ENCODE measurements at regions not wholly inside any gene's neighbourhood (a gene's known extent, or its start where the extent isn't known, plus 50 kb on each side); places are given as distances from the start of the nearest gene placed in this dataset.

- no peak for TF ChIP-seq CTCF (IDR thresholded peaks at IDR 0.05)
- DNase-seq (ENCODE audit: low spot score): no peak
- no peaks in the 10 kb centered on the region for H3K4me1 ChIP-seq (ENCODE audit: control insufficient read depth in 1 of 2, low read depth in 2 of 2)
- no peaks in the 10 kb centered on the region for H3K36me3 ChIP-seq
- H3K4me3 ChIP-seq: no peak overlapping the region
- no peak for ATAC-seq (ENCODE audit: insufficient number of reproducible peaks, low FRiP score, low read depth)
- no peaks in the 10 kb centered on the region for H3K27me3 ChIP-seq (replicated peaks; ENCODE audit: insufficient read depth)
- no peak overlapping the region for H3K27ac ChIP-seq
- H3K9me3 ChIP-seq: no peaks in the 10 kb centered on the region
These were observed 82.5 kb upstream of the CLMN start for GRCh38 chr14:95402176-95402575.

- no peak overlapping the region for H3K27ac ChIP-seq
These were observed 79.2 kb upstream of the CLMN start for GRCh38 chr14:95398630-95399547.

GRCh38 chr14:95397325-95397724 is 77.6 kb upstream of the CLMN start:
- no peak overlapping the region for H3K27ac ChIP-seq
- no peaks in the 10 kb centered on the region for H3K36me3 ChIP-seq
- ATAC-seq (ENCODE audit: insufficient number of reproducible peaks, low FRiP score, low read depth) (no peak), DNase-seq (ENCODE audit: low spot score) (no peak)
- no peaks in the 10 kb centered on the region for H3K4me1 ChIP-seq (ENCODE audit: control insufficient read depth in 1 of 2, low read depth in 2 of 2)
- H3K9me3 ChIP-seq: no peaks in the 10 kb centered on the region
- TF ChIP-seq CTCF (IDR thresholded peaks at IDR 0.05): no peak
- H3K4me3 ChIP-seq: no peak overlapping the region
- H3K27me3 ChIP-seq (replicated peaks; ENCODE audit: insufficient read depth): no peaks in the 10 kb centered on the region

More at GRCh38 chr14:95398630-95399547, 79.2 kb upstream of the CLMN start:
- ATAC-seq (ENCODE audit: insufficient number of reproducible peaks, low FRiP score, low read depth) (no peak), DNase-seq (ENCODE audit: low spot score) (no peak)
- Histone ChIP-seq H3K4me1 (ENCODE audit: control insufficient read depth in 1 of 2, low read depth in 2 of 2) (no peaks in the 10 kb centered on the region), H3K36me3 (no peaks in the 10 kb centered on the region), H3K4me3 (no peak overlapping the region), H3K9me3 (no peaks in the 10 kb centered on the region), H3K27me3 (replicated peaks; ENCODE audit: insufficient read depth) (no peaks in the 10 kb centered on the region)
- TF ChIP-seq CTCF (IDR thresholded peaks at IDR 0.05): no peak

GRCh38 chr14:95396221-95396620 is 76.5 kb upstream of the CLMN start:
- H3K4me3 ChIP-seq: no peak overlapping the region
- DNase-seq (ENCODE audit: low spot score): no peak
- no peaks in the 10 kb centered on the region for H3K9me3 ChIP-seq
- H3K4me1 ChIP-seq (ENCODE audit: control insufficient read depth in 1 of 2, low read depth in 2 of 2): no peaks in the 10 kb centered on the region
- no peak for TF ChIP-seq CTCF (IDR thresholded peaks at IDR 0.05)
- no peak for ATAC-seq (ENCODE audit: insufficient number of reproducible peaks, low FRiP score, low read depth)
- no peaks in the 10 kb centered on the region for H3K36me3 ChIP-seq
- H3K27ac ChIP-seq: no peak overlapping the region
- H3K27me3 ChIP-seq (replicated peaks; ENCODE audit: insufficient read depth): no peaks in the 10 kb centered on the region

GRCh38 chr14:95395098-95395737 is 75.5 kb upstream of the CLMN start:
- no peak for ATAC-seq (ENCODE audit: insufficient number of reproducible peaks, low FRiP score, low read depth)
- H3K9me3 ChIP-seq: no peaks in the 10 kb centered on the region

More at GRCh38 chr14:95395098-95395737, 75.5 kb upstream of the CLMN start:
- TF ChIP-seq CTCF (IDR thresholded peaks at IDR 0.05): no peak
- H3K27ac ChIP-seq: no peak overlapping the region
- H3K36me3 ChIP-seq: no peaks in the 10 kb centered on the region
- H3K4me3 ChIP-seq: no peak overlapping the region
- DNase-seq (ENCODE audit: low spot score): no peak
- no peaks in the 10 kb centered on the region for H3K27me3 ChIP-seq (replicated peaks; ENCODE audit: insufficient read depth)
- no peaks in the 10 kb centered on the region for H3K4me1 ChIP-seq (ENCODE audit: control insufficient read depth in 1 of 2, low read depth in 2 of 2)

Data from thoracic aorta (tissue), 2 donors.